RWPE2 (cell line): ENCODE measurements at regions not wholly inside any gene's neighbourhood (a gene's known extent, or its start where the extent isn't known, plus 50 kb on each side); places are given as distances from the start of the nearest gene placed in this dataset.
"Not testable (repeated sequence)": the region's sequence is repeated elsewhere in the genome, so short reads cannot be mapped to it uniquely, and the experiment has no call there.

Source experiments
- ATAC-seq: fragments of 200-7000 bp; cut with Tn5 transposase; 3 replicates; pipeline ENCODE4 v1.9.1; 2021; ENCODE audit warnings: low read depth
- DNase-seq: peaks from one replicate; pipeline ENCODE4 v3.0.0-alpha.2; 2020; ENCODE audit warnings: low spot score
- H3K27ac ChIP-seq: fragments of 450-650 bp; 2 replicates; pipeline ENCODE4 v1.5.1; 2017; ENCODE audit warnings: mild to moderate bottlenecking; ENCODE audit not compliant: poor library complexity, severe bottlenecking
- H3K27me3 ChIP-seq: fragments of 250-450 bp; sonication (Bioruptor Pico); 2 replicates; pipeline ENCODE4 v1.5.1; 2021; ENCODE audit warnings: mild to moderate bottlenecking, moderate library complexity; ENCODE audit not compliant: insufficient read depth, poor library complexity, severe bottlenecking
- H3K36me3 ChIP-seq: fragments of 250-450 bp; sonication (Bioruptor Pico); 2 replicates; pipeline ENCODE4 v1.5.1; 2020; ENCODE audit warnings: low read depth, mild to moderate bottlenecking, moderate library complexity
- H3K4me1 ChIP-seq: fragments of 250-450 bp; sonication (Bioruptor Pico); 2 replicates; pipeline ENCODE4 v1.5.1; 2021; ENCODE audit warnings: mild to moderate bottlenecking, moderate library complexity; ENCODE audit not compliant: insufficient read depth, poor library complexity, severe bottlenecking
- H3K4me3 ChIP-seq: fragments of 250-450 bp; sonication (Bioruptor Pico); 2 replicates; pipeline ENCODE4 v1.5.1; 2021; ENCODE audit warnings: mild to moderate bottlenecking, moderate library complexity; ENCODE audit not compliant: severe bottlenecking
- H3K9me3 ChIP-seq: fragments of 250-450 bp; sonication (Bioruptor Pico); 2 replicates; pipeline ENCODE4 v1.5.1; 2021; ENCODE audit warnings: mild to moderate bottlenecking, moderate library complexity; ENCODE audit not compliant: severe bottlenecking
- CTCF ChIP-seq: fragments of 450-650 bp; IDR thresholded peaks from one replicate; pipeline ENCODE4 v1.5.1; 2017; ENCODE audit warnings: mild to moderate bottlenecking, moderate library complexity; ENCODE audit not compliant: poor library complexity, severe bottlenecking

DNA sequence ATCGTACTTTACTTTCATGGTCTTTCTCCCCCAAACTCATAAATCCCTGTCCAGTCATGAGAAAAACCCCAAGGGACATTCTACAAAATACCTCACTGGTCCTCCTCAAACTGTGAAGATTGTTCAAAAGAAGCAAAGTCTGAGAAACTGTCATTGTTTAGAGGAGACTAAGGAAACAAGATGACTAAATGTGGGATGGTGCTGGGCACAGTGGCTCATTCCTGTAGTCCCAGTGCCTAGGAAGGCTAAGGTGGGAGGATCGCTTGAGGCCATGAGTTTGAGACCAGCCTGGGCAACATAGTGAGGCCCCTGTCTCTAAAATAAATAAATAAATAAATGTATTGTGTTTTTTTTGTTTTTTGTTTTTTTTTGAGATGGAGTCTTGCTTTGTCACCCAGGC, 74.2 kb upstream of the SCAF11 start:
- no peak overlapping the region for H3K4me3 ChIP-seq
- no peaks in the 10 kb centered on the region for H3K27me3 ChIP-seq
- peaks cover 2% of the 10 kb centered on the region for H3K9me3 ChIP-seq
- ATAC-seq, result no peak
- no peaks in the 10 kb centered on the region for H3K36me3 ChIP-seq
- DNase-seq, result no peak
- no peak overlapping the region for H3K27ac ChIP-seq
- no peak for TF ChIP-seq CTCF
- no peaks in the 10 kb centered on the region for H3K4me1 ChIP-seq

DNA sequence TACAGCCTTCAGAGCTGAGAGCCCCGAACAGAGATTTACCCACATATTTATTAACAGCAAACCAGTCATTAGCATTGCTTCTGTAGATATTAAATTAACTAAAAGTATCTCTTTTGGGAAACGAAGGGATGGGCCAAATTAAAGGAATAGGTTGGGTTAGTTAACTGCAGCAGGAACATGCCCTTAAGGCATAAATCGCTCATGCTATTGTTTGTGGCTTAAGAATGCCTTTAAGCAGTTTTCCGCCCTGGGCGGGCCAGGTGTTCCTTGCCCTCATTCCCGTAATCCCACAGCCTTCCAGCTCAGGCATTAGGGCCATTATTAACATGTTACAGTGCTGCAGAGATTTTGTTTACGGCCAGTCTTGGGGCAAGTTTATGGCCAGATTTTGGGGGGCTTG, 68.3 kb upstream of the SCAF11 start:
- not testable (repeated sequence) for DNase-seq, H3K27me3 ChIP-seq, H3K9me3 ChIP-seq, H3K4me3 ChIP-seq, H3K27ac ChIP-seq, H3K4me1 ChIP-seq, ATAC-seq, H3K36me3 ChIP-seq

DNA sequence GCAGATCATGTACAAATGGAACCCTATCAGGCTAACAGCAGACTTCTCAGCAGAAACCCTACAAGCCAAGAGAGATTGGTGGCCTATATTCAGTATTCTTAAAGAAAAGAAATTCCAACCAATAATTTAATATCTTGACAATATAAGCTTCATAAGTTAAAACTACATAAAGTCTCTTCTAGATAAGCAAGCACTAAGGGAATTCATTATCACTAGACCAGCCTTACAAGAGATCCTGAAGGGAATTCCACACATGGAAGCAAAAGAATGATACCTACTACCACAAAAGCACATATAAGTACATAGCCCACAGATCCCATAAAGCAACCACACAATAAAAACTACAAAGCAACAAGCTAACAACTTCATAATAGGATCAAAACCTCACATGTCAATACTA, 60.4 kb upstream of the SCAF11 start:
- Histone ChIP-seq H3K27me3 (no peaks in the 10 kb centered on the region), H3K36me3 (no peaks in the 10 kb centered on the region), H3K27ac (no peak overlapping the region), H3K4me3 (no peak overlapping the region), H3K9me3 (peaks cover 8% of the 10 kb centered on the region), H3K4me1 (no peaks in the 10 kb centered on the region)
- no peak for ATAC-seq
- no peak for DNase-seq
- TF ChIP-seq CTCF, result no peak

GRCh38 chr12:46049665-46050064, 59.3 kb upstream of the SCAF11 start:
- Histone ChIP-seq H3K36me3 (no peaks in the 10 kb centered on the region), H3K4me3 (no peak overlapping the region), H3K27ac (no peak overlapping the region), H3K4me1 (no peaks in the 10 kb centered on the region), H3K27me3 (no peaks in the 10 kb centered on the region), H3K9me3 (peaks cover 8% of the 10 kb centered on the region)
- DNase-seq (no peak), ATAC-seq (no peak)
- no peak for TF ChIP-seq CTCF

DNA sequence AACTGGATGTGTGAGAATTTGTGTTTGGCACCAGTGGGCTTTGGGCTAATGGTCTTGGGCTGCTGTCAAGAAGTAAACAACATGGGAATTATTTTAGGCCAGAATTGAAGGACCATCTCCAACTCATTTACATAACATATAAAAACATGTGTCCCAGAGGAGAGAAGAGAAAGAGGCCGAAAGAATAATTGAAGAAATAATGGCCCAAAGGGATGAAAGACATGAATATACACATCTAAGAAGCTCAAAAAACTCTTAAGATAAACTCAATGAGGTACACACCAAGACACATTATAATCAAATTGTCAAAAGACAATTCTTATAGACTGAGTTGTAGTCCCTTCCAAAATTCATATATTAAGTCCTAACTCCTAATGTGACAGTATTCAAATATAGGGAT, 56.1 kb upstream of the SCAF11 start:
- Histone ChIP-seq H3K4me3 (no peak overlapping the region), H3K9me3 (peaks cover 8% of the 10 kb centered on the region), H3K4me1 (no peaks in the 10 kb centered on the region), H3K27ac (no peak overlapping the region), H3K27me3 (no peaks in the 10 kb centered on the region), H3K36me3 (no peaks in the 10 kb centered on the region)
- no peak for TF ChIP-seq CTCF
- ATAC-seq, result no peak
- DNase-seq, result no peak
